22Rv1 (cell line): ENCODE measurements at regions not wholly inside any gene's neighbourhood (a gene's known extent, or its start where the extent isn't known, plus 50 kb on each side); places are given as distances from the start of the nearest gene placed in this dataset.

Experiments
- ZFX ChIP-seq: fragments of 450-650 bp; IDR thresholded peaks from 2 replicates; pipeline ENCODE4 v1.6.1; 2017; ENCODE audit warnings: antibody characterized with exemption, borderline replicate concordance
- TF ChIP-seq, protein P1 (sequence below): fragments of 450-650 bp; IDR thresholded peaks from 2 replicates; pipeline ENCODE4 v1.5.1; 2017; ENCODE audit warnings: mild to moderate bottlenecking

DNA sequence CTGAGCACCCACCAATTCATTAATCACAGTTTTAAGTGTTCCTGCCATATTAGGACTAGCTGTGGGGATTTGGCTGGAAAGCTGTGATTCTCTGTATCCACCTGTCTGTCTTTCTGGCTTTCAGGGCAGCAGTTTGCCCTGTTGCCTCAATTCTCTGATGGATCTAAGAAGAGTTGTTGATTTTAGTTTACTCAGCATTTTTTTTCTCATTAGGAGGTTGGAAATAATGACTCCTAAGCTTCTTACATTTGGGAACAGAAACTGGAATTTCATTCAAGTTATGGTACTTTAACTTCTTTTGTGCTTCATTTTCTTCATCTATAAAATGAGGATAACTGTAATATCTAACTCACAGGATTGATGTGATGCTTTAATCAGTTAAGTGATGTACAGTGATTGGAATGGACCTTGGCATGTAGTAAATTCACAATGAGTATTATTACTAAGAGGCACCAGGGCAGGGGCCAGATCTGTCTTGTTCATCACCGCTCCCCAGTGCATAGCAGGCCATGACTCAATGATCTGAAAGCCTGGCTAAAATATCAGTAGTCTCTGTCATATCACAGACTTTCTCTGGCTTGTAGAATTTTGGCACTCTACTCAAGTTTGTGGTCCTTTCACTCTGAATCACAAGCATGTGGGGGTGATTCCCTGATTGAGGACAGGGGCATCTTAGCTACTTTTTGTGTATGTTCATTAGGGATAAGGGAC lies 51.4 kb upstream of the GREM2 start:
- TF ChIP-seq, protein P1, sequence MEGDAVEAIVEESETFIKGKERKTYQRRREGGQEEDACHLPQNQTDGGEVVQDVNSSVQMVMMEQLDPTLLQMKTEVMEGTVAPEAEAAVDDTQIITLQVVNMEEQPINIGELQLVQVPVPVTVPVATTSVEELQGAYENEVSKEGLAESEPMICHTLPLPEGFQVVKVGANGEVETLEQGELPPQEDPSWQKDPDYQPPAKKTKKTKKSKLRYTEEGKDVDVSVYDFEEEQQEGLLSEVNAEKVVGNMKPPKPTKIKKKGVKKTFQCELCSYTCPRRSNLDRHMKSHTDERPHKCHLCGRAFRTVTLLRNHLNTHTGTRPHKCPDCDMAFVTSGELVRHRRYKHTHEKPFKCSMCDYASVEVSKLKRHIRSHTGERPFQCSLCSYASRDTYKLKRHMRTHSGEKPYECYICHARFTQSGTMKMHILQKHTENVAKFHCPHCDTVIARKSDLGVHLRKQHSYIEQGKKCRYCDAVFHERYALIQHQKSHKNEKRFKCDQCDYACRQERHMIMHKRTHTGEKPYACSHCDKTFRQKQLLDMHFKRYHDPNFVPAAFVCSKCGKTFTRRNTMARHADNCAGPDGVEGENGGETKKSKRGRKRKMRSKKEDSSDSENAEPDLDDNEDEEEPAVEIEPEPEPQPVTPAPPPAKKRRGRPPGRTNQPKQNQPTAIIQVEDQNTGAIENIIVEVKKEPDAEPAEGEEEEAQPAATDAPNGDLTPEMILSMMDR, result no peak
- TF ChIP-seq ZFX, result no peak
